Neural cell (in vitro differentiated cells): ENCODE measurements at regions not wholly inside any gene's neighbourhood (a gene's known extent, or its start where the extent isn't known, plus 50 kb on each side); places are given as distances from the start of the nearest gene placed in this dataset.
"Not testable (repeated sequence)": the region's sequence is repeated elsewhere in the genome, so short reads cannot be mapped to it uniquely, and the experiment has no call there.

ENCODE experiments used
- H2AFZ ChIP-seq: fragments of 200-600, 300-800 bp; sonication (generic), shearing (Covaris generic); 2 replicates; pipeline ENCODE4 v1.6.0; 2014; ENCODE audit warnings: low read depth, mild to moderate bottlenecking, antibody characterized with exemption, low read length, moderate library complexity
- H3F3A ChIP-seq: fragments of 200-600 bp; shearing (Covaris generic); 2 replicates; pipeline ENCODE4 v1.6.1; 2016; ENCODE audit warnings: mild to moderate bottlenecking, moderate library complexity, mixed read lengths, antibody characterized with exemption, low read length; ENCODE audit not compliant: insufficient read depth, poor library complexity, severe bottlenecking
- H3K27ac ChIP-seq: fragments of 200-600, 300-800 bp; sonication (generic), shearing (Covaris generic); 2 replicates; pipeline ENCODE4 v1.5.1; 2014; ENCODE audit warnings: mild to moderate bottlenecking, low read length, moderate library complexity
- H3K27me3 ChIP-seq: fragments of 300-800, 200-600 bp; sonication (generic), shearing (Covaris generic); 2 replicates; pipeline ENCODE4 v1.6.0; 2014; ENCODE audit warnings: mild to moderate bottlenecking, low read depth, low read length, moderate library complexity; ENCODE audit not compliant: insufficient read depth
- H3K36me3 ChIP-seq: fragments of 300-800, 200-600 bp; sonication (generic), shearing (Covaris generic); 2 replicates; pipeline ENCODE4 v1.5.1; 2014; ENCODE audit warnings: mild to moderate bottlenecking, antibody characterized with exemption, low read length, moderate library complexity; ENCODE audit not compliant: insufficient read depth
- H3K4me2 ChIP-seq: fragments of 300-800, 200-600 bp; sonication (generic), shearing (Covaris generic); 2 replicates; pipeline ENCODE4 v1.6.0; 2014; ENCODE audit warnings: mild to moderate bottlenecking, low read length
- H3K4me3 ChIP-seq: fragments of 300-800, 200-600 bp; sonication (generic), shearing (Covaris generic); 2 replicates; pipeline ENCODE4 v1.5.1; 2014; ENCODE audit warnings: mild to moderate bottlenecking, low read length, moderate library complexity
- H3K79me2 ChIP-seq: fragments of 200-600 bp; shearing (Covaris generic); replicated peaks from 2 replicates; pipeline ENCODE4 v1.6.0; 2014; ENCODE audit warnings: mild to moderate bottlenecking, low read length, moderate library complexity; ENCODE audit not compliant: insufficient read depth
- H3K9ac ChIP-seq: fragments of 300-800, 200-600 bp; sonication (generic), shearing (Covaris generic); 2 replicates; pipeline ENCODE4 v1.6.1; 2016; ENCODE audit warnings: mild to moderate bottlenecking, low read length, mixed read lengths
- H3K9me2 ChIP-seq: fragments of 200-600 bp; shearing (Covaris generic); 2 replicates; pipeline ENCODE4 v1.6.1; 2016; ENCODE audit warnings: mild to moderate bottlenecking, low read length, mixed read lengths; ENCODE audit not compliant: insufficient read depth
- H3K9me3 ChIP-seq: fragments of 200-600, 300-800 bp; sonication (generic), shearing (Covaris generic); 2 replicates; pipeline ENCODE4 v1.6.1; 2016; ENCODE audit warnings: mild to moderate bottlenecking, mixed run types, low read length, moderate library complexity, mixed read lengths
- H4K20me1 ChIP-seq: fragments of 200-600 bp; shearing (Covaris generic); 2 replicates; pipeline ENCODE4 v1.6.1; 2016; ENCODE audit warnings: mild to moderate bottlenecking, mixed run types; ENCODE audit not compliant: insufficient read depth

DNA sequence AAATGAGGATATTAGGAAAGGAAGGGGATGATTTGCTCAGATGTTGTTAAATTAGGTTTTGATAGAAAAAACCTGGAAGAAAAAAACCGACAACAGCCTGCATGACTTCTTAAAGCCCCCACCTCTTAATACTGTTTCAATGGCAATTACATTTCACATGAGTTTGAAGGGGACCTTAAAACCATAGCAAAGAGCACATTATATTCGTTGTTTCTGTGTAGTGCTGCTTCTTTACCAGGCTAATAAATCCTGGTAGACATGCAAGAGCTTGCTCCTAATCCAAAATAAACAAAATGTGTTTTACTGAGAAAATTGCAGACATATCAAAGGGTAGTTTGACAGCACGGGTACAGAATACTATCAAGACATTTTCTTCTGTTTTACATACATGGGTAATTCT is 154.7 kb upstream of the NIPA1 start:
- not testable (repeated sequence) for H4K20me1 ChIP-seq, H3K27me3 ChIP-seq, H3K9me3 ChIP-seq, H3F3A ChIP-seq, H2AFZ ChIP-seq, H3K9ac ChIP-seq, H3K4me2 ChIP-seq, H3K4me3 ChIP-seq, H3K36me3 ChIP-seq, H3K27ac ChIP-seq, H3K9me2 ChIP-seq, H3K79me2 ChIP-seq

DNA sequence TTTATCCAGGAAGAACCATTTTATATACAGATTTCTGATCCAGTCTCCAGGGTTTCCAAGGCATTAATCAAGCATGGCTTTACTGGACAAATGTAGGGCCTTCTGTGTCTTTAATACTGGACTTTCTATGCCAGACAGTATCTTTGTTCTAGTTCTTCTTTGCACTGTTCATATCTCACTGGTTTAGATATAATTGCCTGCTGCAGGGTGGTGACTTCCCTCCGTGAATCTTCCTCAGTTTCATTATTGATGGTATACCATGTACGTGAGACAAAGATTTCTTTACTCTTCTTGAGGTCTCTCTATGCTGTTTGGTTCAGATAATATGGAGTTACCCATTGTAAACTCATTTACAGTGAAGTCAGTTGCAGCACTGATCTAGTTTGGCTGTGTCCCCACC is 146.5 kb upstream of the NIPA1 start:
- not testable (repeated sequence) for H3K27me3 ChIP-seq, H3K27ac ChIP-seq, H3F3A ChIP-seq, H3K9me3 ChIP-seq, H2AFZ ChIP-seq, H3K9me2 ChIP-seq, H3K4me3 ChIP-seq, H3K36me3 ChIP-seq, H4K20me1 ChIP-seq, H3K4me2 ChIP-seq, H3K9ac ChIP-seq, H3K79me2 ChIP-seq

DNA sequence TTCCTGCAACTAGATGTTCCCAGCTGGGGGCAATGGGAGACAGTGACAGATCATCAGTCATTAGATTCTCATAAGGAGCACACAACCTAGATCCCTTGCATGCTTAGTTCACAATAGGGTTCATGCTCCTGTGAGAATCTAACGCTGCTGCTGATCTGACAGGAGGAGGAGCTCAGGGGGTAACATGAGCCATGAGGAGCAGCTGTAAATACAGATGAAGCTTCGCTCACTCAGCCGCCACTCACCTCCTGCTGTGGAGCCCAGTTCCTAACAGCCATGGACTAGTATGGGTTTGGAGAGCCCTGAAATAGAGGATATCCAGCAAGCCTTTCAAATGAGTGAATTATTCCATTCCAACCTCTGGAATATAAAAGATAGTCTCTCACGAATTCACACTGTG is 137.0 kb upstream of the NIPA1 start:
- H4K20me1 ChIP-seq, result not testable (repeated sequence)

DNA sequence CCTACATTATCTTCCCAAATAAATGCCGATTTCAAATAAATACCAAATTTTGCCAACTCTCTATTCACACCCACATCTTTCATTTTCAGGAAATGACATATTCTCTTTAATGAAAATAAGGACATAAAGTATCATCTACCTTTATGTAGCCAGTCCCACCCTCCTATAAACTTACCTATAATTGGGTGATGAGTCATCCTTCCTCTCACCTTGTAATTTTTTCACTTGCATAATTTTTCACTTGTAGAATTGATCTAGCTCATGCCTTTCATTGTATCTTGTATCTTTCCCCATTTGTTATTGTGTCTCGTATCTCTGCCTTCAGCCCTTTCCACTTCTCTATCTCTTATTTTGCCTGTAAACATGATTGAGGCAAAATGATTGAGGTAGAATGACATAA is 135.3 kb upstream of the NIPA1 start:
- not testable (repeated sequence) for H3K4me3 ChIP-seq, H4K20me1 ChIP-seq, H3K27me3 ChIP-seq, H3K9me3 ChIP-seq, H3K27ac ChIP-seq, H3K9ac ChIP-seq, H3F3A ChIP-seq, H3K4me2 ChIP-seq, H3K36me3 ChIP-seq, H3K9me2 ChIP-seq, H2AFZ ChIP-seq, H3K79me2 ChIP-seq

More for the DNA sequence above, 137.0 kb upstream of the NIPA1 start:
- not testable (repeated sequence) for H3K79me2 ChIP-seq, H2AFZ ChIP-seq, H3K4me2 ChIP-seq, H3F3A ChIP-seq, H3K27ac ChIP-seq, H3K9ac ChIP-seq, H3K36me3 ChIP-seq, H3K9me3 ChIP-seq, H3K27me3 ChIP-seq, H3K4me3 ChIP-seq, H3K9me2 ChIP-seq

DNA sequence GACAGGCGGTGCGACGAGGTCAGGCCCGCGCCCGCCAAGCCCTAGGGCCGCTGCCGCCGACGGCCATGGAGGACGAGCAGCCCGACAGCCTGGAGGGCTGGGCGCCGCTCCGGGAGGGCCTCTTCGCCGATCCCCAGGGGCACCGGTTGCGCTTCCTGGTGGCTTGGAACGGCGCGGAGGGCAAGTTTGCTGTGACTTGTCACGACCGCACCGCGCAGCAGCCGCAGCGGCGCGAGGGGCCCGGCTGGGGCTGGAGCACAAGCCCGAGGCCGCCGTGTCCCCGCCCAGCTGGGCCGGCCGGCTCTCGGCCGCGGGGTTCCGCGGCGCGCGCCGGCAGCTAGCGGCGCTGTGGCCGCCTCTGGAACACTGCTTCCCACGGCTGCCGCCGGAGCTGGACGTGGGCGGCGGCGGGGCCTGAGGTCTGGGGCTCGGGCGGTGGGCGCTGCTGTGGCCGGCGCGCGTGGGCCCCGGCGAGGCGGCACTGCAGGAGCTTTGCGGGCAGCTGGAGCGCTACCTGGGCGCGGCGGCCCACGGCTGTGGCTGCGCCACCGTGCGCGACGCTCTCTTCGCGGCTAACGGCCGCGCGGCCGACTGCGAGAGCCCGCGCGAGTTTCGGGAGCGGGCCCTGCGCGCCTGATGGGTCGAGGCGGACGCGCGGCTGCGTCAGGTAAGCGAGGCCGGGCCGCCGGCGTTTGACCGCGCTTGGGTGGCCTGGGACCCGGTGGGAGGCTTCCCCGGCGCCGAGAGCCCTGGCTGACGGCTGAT is 122.0 kb upstream of the NIPA1 start:
- H3K9me2 ChIP-seq, H4K20me1 ChIP-seq, H3K27ac ChIP-seq, H3F3A ChIP-seq, H3K27me3 ChIP-seq, H3K36me3 ChIP-seq, H3K79me2 ChIP-seq, H2AFZ ChIP-seq, H3K4me2 ChIP-seq, H3K9me3 ChIP-seq: not testable (repeated sequence)
- H3K4me3 ChIP-seq, result peak overlapping the region; percentile 59
- H3K9ac ChIP-seq, result peak overlapping the region; percentile 20

DNA sequence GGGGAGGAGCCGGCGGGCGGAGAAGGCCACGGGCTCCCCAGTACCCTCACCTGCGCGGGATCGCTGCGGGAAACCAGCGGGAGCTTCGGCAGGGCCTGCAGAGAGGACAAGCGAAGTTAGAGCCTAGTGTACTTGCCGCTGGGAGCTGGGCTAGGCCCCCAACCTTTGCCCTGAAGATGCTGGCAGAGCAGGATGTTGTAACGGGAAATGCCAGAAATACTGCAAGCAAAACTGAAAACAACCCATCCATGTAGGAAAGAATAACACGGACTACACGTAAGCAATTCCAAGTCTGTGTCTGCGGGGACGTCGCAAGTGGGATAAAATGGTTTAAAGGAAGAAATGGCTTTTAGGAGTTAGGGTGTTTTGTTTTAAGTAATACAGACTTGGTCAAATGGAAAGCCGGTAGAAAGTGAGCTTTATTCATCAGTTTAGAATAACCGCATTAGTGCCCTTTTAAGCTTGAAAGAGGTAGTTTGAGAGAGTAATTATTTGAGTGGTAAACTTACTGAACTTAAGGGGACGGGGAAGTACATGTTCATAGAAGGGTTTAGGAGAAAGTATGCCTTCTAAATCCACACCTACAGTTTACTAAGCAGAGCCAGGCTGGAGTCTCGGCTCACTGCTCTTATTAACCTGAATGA is 121.3 kb upstream of the NIPA1 start:
- not testable (repeated sequence) for H3K27ac ChIP-seq, H3F3A ChIP-seq, H3K79me2 ChIP-seq, H3K27me3 ChIP-seq, H4K20me1 ChIP-seq, H3K9me2 ChIP-seq, H3K4me2 ChIP-seq, H3K36me3 ChIP-seq, H3K9me3 ChIP-seq, H2AFZ ChIP-seq
- Histone ChIP-seq H3K9ac (peak overlapping the region; percentile 20), H3K4me3 (peak overlapping the region; percentile 57)

DNA sequence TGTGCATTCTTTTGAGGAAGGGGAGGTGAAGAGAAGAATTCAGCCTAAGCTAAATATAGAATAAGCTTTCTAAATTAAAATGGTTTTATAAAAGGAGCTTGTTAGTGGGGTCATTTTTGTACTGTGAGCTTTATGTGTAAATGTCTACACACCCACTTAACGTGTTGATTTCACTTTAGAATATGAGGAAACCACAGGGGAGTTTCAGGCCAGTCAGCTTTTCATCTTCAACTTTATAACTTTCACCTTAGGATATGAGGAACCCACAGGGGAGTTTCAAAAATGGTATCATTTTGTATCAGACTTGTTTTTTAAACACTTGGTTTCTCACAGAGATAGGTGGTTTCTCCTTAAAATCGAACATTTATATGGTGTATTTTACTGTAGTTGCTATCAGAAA is 120.7 kb upstream of the NIPA1 start:
- H3K27me3 ChIP-seq, H3K27ac ChIP-seq, H3K79me2 ChIP-seq, H3K9me3 ChIP-seq, H3K9ac ChIP-seq, H3K4me3 ChIP-seq, H3K4me2 ChIP-seq, H3K36me3 ChIP-seq, H3K9me2 ChIP-seq, H4K20me1 ChIP-seq, H3F3A ChIP-seq, H2AFZ ChIP-seq: not testable (repeated sequence)

DNA sequence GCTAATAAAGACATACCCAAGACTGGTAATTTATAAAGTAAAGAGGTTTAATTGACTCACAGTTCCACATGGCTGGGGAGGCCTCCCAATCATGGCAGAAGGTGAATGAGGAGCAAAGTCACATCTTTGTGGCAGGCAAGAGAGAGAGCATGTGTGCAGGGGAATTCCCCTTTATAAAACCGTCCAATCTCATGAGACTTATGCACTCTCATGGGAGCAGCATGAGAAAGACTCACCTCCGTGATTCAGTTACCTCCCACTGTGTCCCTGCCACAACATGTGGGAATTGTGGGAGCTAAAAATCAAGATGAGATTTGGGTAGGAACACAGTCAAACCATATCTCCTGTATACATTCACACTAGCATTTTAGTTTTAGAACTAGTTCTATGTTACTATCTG is 101.7 kb upstream of the NIPA1 start:
- H3K27me3 ChIP-seq, H3K27ac ChIP-seq, H3K79me2 ChIP-seq, H3K9ac ChIP-seq, H3K4me2 ChIP-seq, H4K20me1 ChIP-seq, H3K9me3 ChIP-seq, H3K9me2 ChIP-seq, H3K4me3 ChIP-seq, H2AFZ ChIP-seq, H3K36me3 ChIP-seq, H3F3A ChIP-seq: not testable (repeated sequence)
